Glomerular visceral epithelial cell (primary cell): ENCODE measurements at regions not wholly inside any gene's neighbourhood (a gene's known extent, or its start where the extent isn't known, plus 50 kb on each side); places are given as distances from the start of the nearest gene placed in this dataset.

ENCODE experiments used
- DNase-seq: peaks from one replicate; pipeline ENCODE4 v3.0.0-alpha.2; 2016; ENCODE audit errors: extremely low spot score

- DNase-seq = no peak
Observed at GRCh38 chr12:91542666-91543065, 360.0 kb upstream of the DCN start.

GRCh38 chr12:91542067-91542466 lies 359.4 kb upstream of the DCN start:
- no peak for DNase-seq

- no peak for DNase-seq
Observed at GRCh38 chr12:91538418-91538817, 355.8 kb upstream of the DCN start.

- DNase-seq = no peak
Observed at GRCh38 chr12:91533366-91533765, 350.7 kb upstream of the DCN start.

DNA sequence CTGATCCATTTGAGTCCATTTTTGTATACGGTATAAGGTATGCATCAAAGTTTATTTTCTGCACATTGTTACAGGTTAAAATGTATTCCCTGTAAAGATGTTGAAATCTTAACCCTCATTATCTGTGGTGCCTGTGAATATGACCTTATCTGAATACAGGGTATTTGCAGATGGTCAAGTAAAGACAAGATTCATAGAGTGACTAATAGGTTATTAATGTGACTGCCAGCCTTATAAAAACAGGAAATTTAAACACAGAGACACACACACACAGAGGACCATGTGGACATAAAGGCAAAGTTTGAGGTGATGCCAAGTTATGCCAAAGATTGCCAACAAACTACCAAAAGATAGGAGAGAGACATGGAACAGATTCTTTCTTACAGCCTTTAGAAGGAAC lies 347.2 kb upstream of the DCN start:
- DNase-seq = peak; percentile 29

GRCh38 chr12:91523831-91524230 lies 341.2 kb upstream of the DCN start:
- DNase-seq = no peak

GRCh38 chr12:91516695-91517047 lies 334.1 kb upstream of the DCN start:
- DNase-seq = no peak

DNA sequence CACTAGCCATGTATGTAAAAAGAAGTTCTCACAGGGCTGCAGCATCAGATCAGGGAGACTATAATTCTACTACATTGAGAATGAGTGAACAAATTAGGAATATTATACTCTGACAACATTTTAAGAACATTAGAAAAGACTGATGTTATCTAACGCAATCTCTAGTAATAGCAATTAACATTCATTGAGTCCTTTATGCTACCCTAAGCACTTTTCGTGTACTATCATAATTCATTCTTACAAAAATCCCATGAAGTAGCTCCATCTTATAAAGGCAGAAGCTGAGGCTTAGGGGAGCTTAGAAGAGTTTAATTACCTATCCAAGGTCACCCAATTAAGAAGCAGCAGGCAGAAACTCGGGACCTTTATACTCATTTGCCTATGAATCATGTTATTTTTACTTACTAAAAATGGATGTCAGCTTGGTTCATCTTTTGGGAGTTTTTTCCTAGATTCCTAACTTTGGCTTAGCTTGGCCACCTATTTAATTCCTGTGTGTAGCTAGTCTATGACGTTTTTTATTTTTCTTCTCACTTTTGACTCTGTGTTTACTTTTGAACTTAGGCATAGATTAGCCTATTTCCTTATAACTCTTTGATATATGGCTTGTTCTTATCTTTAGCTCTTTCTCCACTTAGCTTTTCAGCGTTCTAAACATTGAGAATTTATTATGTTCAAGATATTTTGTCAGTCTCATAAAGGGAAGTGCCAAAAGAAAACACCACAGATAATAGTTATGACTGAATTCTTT lies 333.5 kb upstream of the DCN start:
- no peak for DNase-seq

- no peak for DNase-seq
Observed at GRCh38 chr12:91513313-91513712, 330.7 kb upstream of the DCN start.

GRCh38 chr12:91511795-91512420 lies 329.3 kb upstream of the DCN start:
- no peak for DNase-seq

GRCh38 chr12:91507754-91508153 lies 325.1 kb upstream of the DCN start:
- no peak for DNase-seq

- no peak for DNase-seq
Observed at GRCh38 chr12:91506452-91506851, 323.8 kb upstream of the DCN start.

DNA sequence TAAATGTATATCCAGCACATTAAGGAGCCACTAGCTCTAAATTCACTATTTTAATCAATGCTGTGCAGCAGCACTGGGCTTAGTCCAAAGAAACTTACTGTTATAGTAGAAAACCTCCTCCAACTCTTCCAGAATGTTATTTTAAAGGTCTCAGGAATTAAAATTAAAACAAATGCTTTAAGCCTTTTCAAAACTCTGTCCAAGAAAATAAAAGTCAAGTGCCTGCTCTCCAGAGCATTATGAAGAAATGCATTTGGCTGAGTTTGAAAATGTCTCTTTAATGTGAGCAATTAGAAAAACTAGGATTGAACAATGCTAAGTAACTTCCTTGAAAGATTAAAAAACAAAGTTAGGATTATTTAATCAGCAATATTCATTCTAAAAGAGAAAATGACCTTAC lies 322.4 kb upstream of the DCN start:
- DNase-seq = no peak

DNA sequence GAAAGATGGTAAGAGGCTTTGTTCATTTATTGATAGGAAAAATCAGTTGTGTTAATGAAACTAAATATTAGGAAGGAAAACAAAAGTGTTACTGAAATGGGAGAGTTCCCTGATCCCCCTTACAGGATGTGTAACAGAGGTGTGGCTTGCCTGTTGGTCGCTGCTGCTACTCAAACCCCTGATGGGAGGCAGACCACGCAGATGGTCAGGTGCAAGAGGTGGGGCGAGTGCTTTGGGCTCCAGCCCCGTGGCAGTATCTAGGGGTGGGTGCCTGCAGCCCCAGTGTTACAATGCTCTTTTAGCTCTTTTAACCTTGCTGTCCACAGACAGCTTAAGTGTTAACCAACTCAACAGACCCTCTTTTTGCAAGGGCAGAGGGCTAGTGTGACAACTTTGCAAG lies 319.6 kb upstream of the DCN start:
- DNase-seq = no peak

DNA sequence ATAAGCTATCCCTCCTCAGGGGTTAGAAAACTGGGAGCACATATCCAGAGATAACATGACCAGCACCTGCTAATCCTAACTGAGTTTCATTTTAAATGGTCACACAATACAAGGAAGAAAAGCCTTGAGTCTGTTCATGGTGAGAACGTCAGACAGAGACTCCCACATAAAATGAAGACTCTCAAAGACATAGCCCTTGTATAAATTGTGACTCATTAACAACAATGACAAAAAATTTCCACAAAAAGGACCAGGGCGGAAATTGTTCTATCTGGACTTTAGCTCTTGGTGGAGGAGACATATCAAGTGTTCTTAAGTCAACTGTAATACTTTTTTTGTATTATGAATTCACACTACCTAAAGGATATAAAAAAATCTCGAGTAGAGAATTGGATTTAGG lies 313.7 kb upstream of the DCN start:
- DNase-seq = no peak

DNA sequence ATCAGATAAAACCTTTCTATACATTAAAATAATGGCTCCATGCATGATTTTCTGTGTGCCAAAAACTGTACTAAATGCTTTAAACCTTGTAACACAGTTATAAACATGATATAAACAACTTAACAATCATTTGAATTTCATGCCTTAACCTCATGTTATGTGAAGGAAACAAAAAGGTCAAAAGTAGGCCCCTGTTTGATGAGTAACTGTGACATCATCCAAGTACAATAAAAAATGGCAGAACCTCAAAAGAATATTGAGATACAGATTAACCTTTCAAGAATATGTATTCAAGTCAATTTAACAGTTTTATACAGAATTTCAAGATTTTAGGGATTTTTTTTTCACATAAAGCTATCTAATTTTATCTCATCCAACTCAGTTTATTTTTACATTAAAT lies 310.7 kb upstream of the DCN start:
- no peak for DNase-seq

DNA sequence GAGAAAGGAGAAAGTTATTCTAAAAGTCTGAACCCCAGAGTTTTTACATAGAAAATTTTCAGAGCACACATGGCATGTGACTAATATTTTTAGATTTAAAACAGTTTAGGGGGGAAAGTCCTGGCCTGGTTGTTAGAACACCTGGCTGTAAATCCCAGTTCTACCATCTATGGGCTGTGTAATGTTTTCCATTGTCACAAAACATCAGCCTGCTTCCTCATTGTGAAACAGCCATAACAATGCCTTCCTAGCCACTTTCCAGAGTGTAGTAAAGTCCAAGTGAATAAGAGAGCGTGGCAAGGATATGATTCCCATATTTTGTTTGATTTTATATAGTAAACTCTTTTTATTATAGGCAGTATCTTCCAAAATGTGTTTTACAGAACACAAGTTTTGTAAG lies 310.0 kb upstream of the DCN start:
- DNase-seq = no peak

DNA sequence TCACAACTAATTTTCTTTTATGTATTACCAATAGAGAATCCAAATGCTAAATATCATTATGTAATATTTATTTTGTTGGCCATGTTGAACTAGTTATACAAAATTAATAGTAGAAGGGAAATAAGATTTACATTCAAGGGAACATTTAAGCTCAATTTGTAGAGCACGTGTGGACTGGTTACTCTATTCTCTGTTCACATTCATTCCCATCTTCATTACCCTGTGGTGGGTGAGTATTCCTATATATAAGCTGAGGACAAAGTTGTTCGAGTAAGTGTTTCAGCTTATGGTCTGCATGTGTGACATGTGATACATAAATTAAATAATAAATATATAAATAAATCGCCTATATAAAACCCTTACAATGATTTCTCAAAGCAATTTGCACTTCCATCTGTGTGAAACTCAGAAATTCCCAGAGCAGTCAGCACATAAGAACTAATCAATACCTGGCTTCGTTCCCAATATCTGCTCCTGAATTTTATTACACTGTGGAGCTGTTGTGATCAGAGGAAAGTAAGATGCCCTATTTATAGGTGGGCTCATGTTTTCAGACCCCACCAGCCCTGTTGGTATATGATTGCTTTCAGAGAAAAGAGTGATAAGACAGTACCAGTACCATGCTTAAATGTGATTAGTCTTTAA lies 308.2 kb upstream of the DCN start:
- DNase-seq = no peak

GRCh38 chr12:91483471-91483985 lies 300.9 kb upstream of the DCN start:
- DNase-seq = no peak

DNA sequence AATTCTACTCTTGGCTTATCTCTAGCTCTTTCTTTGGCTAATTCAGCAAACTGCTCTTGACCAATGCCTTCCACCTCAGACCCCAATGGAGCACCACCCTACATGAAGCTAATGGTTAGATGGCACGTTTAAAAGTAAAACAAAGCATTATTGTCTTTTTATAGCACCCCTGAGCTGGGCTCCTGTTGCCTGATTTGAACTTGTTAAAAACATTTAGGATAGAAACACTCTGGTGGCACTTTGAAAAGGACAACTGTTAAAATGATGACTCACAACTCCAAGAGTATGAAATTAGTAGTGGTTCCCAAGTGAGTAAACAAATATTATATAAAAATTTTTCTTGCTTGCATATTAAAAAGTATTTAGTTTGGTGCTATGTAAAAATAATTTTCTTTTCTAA lies 299.6 kb upstream of the DCN start:
- no peak for DNase-seq

- no peak for DNase-seq
Observed at GRCh38 chr12:91478500-91478899, 295.9 kb upstream of the DCN start.

DNA sequence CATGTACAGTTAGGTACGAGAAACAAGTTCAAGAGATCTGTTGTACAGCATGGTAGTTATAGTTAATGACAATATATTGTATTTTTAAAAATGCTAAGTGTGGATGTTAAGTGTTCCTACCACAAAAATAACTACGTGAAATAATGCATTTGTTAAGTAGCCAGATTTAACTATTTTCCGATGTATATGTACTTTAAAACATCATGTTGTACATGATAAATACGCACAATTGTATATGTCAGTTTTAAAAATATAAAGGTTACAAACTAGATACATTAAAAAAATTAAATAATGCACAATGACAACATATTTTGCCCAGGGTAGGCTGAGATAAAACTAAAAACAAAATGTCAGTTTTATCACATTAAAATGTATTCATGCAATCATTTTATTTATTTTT lies 285.1 kb upstream of the DCN start:
- DNase-seq = no peak

DNA sequence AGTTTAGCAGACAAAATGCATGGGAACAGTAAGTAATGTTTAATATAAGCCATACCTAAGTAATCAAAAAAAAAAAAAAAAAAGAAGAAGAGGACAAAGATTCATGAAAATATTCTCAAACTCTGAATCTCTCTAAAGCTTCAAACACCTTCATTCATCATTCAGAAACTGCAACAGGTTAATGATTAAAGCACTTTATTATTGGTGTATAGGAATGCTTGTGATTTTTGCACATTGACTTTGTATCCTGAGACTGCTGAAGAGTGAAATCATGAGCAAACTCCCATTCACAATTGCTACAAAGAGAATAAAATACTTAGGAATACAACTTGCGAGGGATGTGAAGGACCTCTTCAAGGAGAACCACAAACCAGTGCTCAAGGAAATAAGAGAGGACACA lies 278.4 kb upstream of the DCN start:
- no peak for DNase-seq
